WTC11 (cell line): ENCODE measurements at regions not wholly inside any gene's neighbourhood (a gene's known extent, or its start where the extent isn't known, plus 50 kb on each side); places are given as distances from the start of the nearest gene placed in this dataset.

Experiments used
- ATAC-seq: fragments of 200-7000 bp; cut with Tn5 transposase; 2 replicates; pipeline ENCODE4 v1.10.0; 2021; ENCODE audit warnings: mild to moderate bottlenecking, moderate library complexity
- CTCF ChIA-PET: fragments of 300-600 bp; sonication (Branson Sonifier 250); formaldehyde crosslinking; loops from one replicate; lab custom pipeline; 2021; ENCODE audit warnings: antibody characterized with exemption; lab: Charles Lee
- POLR2A ChIA-PET: fragments of 350-600 bp; sonication (Branson Sonifier 250); formaldehyde crosslinking; loops from one replicate; lab custom pipeline; 2021; ENCODE audit warnings: antibody characterized with exemption; lab: Charles Lee
- DNase-seq: peaks from one replicate; pipeline ENCODE4 v3.0.0; 2021; ENCODE audit warnings: low spot score
- H3K27ac Mint-ChIP-seq: 2 replicates; pipeline ENCODE4 v1.8.0; 2021; ENCODE audit warnings: mixed read lengths
- H3K27me3 Mint-ChIP-seq: 2 replicates; pipeline ENCODE4 v1.8.0; 2021; ENCODE audit warnings: low read depth, mild to moderate bottlenecking, moderate library complexity, mixed read lengths
- H3K36me3 Mint-ChIP-seq: 2 replicates; pipeline ENCODE4 v1.8.0; 2021; ENCODE audit warnings: mixed read lengths
- H3K4me1 Mint-ChIP-seq: 2 replicates; pipeline ENCODE4 v1.8.0; 2022; ENCODE audit warnings: mixed read lengths
- H3K4me3 Mint-ChIP-seq: 2 replicates; pipeline ENCODE4 v1.8.0; 2021; ENCODE audit warnings: mild to moderate bottlenecking, moderate library complexity, mixed read lengths
- H3K9me3 Mint-ChIP-seq: 2 replicates; pipeline ENCODE4 v1.8.0; 2021; ENCODE audit warnings: mixed read lengths
- ELF4 ChIP-seq: sonication (generic); formaldehyde crosslinking; IDR thresholded peaks from 2 replicates; pipeline ENCODE4 v1.8.1; 2022; ENCODE audit warnings: low read depth, mild to moderate bottlenecking, moderate library complexity, missing genetic modification reagents
- FOXP4 ChIP-seq: sonication (generic); formaldehyde crosslinking; IDR thresholded peaks from 2 replicates; pipeline ENCODE4 v1.8.0; 2022; ENCODE audit warnings: mild to moderate bottlenecking, missing genetic modification reagents
- GRHL2 ChIP-seq: fragments of 250-450 bp; sonication (Bioruptor Pico); IDR thresholded peaks from 2 replicates; pipeline ENCODE4 v1.8.0; 2022; ENCODE audit warnings: mild to moderate bottlenecking, moderate library complexity; ENCODE audit not compliant: insufficient replicate concordance, severe bottlenecking
- IRF1 ChIP-seq: sonication (generic); formaldehyde crosslinking; IDR thresholded peaks from 2 replicates; pipeline ENCODE4 v1.8.0; 2023; ENCODE audit warnings: missing genetic modification reagents
- NFATC4 ChIP-seq: fragments of 250-450 bp; sonication (Bioruptor Pico); IDR thresholded peaks from 2 replicates; pipeline ENCODE4 v1.9.0; 2021; ENCODE audit warnings: mild to moderate bottlenecking
- RORB ChIP-seq: fragments of 250-450 bp; sonication (Bioruptor Pico); IDR thresholded peaks from 2 replicates; pipeline ENCODE4 v1.9.0; 2021; ENCODE audit warnings: mild to moderate bottlenecking
- TP53 ChIP-seq: sonication (generic); formaldehyde crosslinking; IDR thresholded peaks from 2 replicates; pipeline ENCODE4 v1.8.1; 2023; ENCODE audit warnings: mild to moderate bottlenecking, missing genetic modification reagents
- USF2 ChIP-seq: sonication (generic); formaldehyde crosslinking; IDR thresholded peaks from 2 replicates; pipeline ENCODE4 v1.8.1; 2023; ENCODE audit warnings: mild to moderate bottlenecking, missing genetic modification reagents, moderate library complexity
- ZNF219 ChIP-seq: sonication (generic); formaldehyde crosslinking; IDR thresholded peaks from 2 replicates; pipeline ENCODE4 v1.8.0; 2023; ENCODE audit warnings: missing genetic modification reagents, mild to moderate bottlenecking, borderline replicate concordance
- TF ChIP-seq, protein P1 (sequence below): sonication (generic); formaldehyde crosslinking; conservative IDR thresholded peaks from 2 replicates; pipeline ENCODE4 v1.8.1; 2023; ENCODE audit warnings: mild to moderate bottlenecking, low read depth, missing genetic modification reagents, moderate library complexity
- TF ChIP-seq, protein P2 (sequence below): fragments of 250-450 bp; sonication (Bioruptor Pico); IDR thresholded peaks from 2 replicates; pipeline ENCODE4 v1.8.0; 2021; ENCODE audit warnings: mild to moderate bottlenecking
- TF ChIP-seq, protein P3 (sequence below): fragments of 250-450 bp; sonication (Bioruptor Pico); IDR thresholded peaks from 2 replicates; pipeline ENCODE4 v1.9.0; 2021; ENCODE audit warnings: mild to moderate bottlenecking
- TF ChIP-seq, protein P4 (sequence below): sonication (generic); formaldehyde crosslinking; IDR thresholded peaks from 2 replicates; pipeline ENCODE4 v1.8.1; 2022; ENCODE audit warnings: mild to moderate bottlenecking, moderate library complexity, missing genetic modification reagents
- TF ChIP-seq, protein P5 (sequence below): sonication (generic); formaldehyde crosslinking; IDR thresholded peaks from 2 replicates; pipeline ENCODE4 v1.8.1; 2023; ENCODE audit warnings: mild to moderate bottlenecking, missing genetic modification reagents, borderline replicate concordance
- TF ChIP-seq, protein P6 (sequence below): sonication (generic); formaldehyde crosslinking; conservative IDR thresholded peaks from 2 replicates; pipeline ENCODE4 v1.8.1; 2022; ENCODE audit warnings: mild to moderate bottlenecking, missing genetic modification reagents

DNA sequence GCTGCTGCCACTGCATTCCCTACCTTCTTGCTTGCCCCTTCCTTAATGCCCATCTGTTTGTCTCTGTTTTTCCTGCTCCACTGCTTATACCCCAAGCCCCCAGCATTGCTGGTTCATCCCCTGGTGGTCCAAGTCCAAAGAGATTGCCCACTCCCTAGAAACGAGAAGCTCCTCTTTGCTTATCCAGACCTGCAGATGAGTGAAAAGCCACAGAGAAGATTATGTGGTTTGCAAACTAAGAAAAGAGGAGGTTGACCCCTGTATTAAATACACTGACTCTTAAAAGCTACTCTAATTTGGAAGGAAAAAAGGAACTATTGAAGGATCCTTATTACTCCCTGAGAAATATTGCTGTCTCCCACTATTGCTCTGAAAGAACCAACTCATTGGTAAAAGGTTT, 146.8 kb upstream of the RAB4A start:
- ChIA-PET POLR2A (no interaction called here), CTCF (interaction anchor here (0.5 to 1.0 kb wide), 3 partner anchors 15 to 131 kb away, joined by 3 read pairs; no protein-coding TSS in a partner anchor)
- Mint-ChIP-seq H3K36me3 (no peaks in the 10 kb centered on the region), H3K4me3 (no peak overlapping the region), H3K27me3 (peaks cover 2% of the 10 kb centered on the region; the same call in 1 of the 2 replicates), H3K27ac (no peak overlapping the region)
- ATAC-seq (no peak), DNase-seq (no peak)
- TF ChIP-seq ELF4 (CRISPR knock-in tag) (no peak), RORB (CRISPR knock-in tag) (no peak), IRF1 (CRISPR knock-in tag) (no peak), NFATC4 (no peak), FOXP4 (no peak), USF2 (CRISPR knock-in tag) (no peak), GRHL2 (CRISPR knock-in tag) (no peak), TP53 (CRISPR knock-in tag) (no peak), ZNF219 (no peak)
- TF ChIP-seq, protein P1, sequence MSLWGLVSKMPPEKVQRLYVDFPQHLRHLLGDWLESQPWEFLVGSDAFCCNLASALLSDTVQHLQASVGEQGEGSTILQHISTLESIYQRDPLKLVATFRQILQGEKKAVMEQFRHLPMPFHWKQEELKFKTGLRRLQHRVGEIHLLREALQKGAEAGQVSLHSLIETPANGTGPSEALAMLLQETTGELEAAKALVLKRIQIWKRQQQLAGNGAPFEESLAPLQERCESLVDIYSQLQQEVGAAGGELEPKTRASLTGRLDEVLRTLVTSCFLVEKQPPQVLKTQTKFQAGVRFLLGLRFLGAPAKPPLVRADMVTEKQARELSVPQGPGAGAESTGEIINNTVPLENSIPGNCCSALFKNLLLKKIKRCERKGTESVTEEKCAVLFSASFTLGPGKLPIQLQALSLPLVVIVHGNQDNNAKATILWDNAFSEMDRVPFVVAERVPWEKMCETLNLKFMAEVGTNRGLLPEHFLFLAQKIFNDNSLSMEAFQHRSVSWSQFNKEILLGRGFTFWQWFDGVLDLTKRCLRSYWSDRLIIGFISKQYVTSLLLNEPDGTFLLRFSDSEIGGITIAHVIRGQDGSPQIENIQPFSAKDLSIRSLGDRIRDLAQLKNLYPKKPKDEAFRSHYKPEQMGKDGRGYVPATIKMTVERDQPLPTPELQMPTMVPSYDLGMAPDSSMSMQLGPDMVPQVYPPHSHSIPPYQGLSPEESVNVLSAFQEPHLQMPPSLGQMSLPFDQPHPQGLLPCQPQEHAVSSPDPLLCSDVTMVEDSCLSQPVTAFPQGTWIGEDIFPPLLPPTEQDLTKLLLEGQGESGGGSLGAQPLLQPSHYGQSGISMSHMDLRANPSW: no peak
- TF ChIP-seq, protein P2, sequence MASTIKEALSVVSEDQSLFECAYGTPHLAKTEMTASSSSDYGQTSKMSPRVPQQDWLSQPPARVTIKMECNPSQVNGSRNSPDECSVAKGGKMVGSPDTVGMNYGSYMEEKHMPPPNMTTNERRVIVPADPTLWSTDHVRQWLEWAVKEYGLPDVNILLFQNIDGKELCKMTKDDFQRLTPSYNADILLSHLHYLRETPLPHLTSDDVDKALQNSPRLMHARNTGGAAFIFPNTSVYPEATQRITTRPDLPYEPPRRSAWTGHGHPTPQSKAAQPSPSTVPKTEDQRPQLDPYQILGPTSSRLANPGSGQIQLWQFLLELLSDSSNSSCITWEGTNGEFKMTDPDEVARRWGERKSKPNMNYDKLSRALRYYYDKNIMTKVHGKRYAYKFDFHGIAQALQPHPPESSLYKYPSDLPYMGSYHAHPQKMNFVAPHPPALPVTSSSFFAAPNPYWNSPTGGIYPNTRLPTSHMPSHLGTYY: no peak
- TF ChIP-seq, protein P3, sequence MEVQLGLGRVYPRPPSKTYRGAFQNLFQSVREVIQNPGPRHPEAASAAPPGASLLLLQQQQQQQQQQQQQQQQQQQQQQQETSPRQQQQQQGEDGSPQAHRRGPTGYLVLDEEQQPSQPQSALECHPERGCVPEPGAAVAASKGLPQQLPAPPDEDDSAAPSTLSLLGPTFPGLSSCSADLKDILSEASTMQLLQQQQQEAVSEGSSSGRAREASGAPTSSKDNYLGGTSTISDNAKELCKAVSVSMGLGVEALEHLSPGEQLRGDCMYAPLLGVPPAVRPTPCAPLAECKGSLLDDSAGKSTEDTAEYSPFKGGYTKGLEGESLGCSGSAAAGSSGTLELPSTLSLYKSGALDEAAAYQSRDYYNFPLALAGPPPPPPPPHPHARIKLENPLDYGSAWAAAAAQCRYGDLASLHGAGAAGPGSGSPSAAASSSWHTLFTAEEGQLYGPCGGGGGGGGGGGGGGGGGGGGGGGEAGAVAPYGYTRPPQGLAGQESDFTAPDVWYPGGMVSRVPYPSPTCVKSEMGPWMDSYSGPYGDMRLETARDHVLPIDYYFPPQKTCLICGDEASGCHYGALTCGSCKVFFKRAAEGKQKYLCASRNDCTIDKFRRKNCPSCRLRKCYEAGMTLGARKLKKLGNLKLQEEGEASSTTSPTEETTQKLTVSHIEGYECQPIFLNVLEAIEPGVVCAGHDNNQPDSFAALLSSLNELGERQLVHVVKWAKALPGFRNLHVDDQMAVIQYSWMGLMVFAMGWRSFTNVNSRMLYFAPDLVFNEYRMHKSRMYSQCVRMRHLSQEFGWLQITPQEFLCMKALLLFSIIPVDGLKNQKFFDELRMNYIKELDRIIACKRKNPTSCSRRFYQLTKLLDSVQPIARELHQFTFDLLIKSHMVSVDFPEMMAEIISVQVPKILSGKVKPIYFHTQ (CRISPR knock-in tag): no peak
- TF ChIP-seq, protein P4, sequence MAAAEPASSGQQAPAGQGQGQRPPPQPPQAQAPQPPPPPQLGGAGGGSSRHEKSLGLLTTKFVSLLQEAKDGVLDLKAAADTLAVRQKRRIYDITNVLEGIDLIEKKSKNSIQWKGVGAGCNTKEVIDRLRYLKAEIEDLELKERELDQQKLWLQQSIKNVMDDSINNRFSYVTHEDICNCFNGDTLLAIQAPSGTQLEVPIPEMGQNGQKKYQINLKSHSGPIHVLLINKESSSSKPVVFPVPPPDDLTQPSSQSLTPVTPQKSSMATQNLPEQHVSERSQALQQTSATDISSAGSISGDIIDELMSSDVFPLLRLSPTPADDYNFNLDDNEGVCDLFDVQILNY: no peak
- TF ChIP-seq, protein P5, sequence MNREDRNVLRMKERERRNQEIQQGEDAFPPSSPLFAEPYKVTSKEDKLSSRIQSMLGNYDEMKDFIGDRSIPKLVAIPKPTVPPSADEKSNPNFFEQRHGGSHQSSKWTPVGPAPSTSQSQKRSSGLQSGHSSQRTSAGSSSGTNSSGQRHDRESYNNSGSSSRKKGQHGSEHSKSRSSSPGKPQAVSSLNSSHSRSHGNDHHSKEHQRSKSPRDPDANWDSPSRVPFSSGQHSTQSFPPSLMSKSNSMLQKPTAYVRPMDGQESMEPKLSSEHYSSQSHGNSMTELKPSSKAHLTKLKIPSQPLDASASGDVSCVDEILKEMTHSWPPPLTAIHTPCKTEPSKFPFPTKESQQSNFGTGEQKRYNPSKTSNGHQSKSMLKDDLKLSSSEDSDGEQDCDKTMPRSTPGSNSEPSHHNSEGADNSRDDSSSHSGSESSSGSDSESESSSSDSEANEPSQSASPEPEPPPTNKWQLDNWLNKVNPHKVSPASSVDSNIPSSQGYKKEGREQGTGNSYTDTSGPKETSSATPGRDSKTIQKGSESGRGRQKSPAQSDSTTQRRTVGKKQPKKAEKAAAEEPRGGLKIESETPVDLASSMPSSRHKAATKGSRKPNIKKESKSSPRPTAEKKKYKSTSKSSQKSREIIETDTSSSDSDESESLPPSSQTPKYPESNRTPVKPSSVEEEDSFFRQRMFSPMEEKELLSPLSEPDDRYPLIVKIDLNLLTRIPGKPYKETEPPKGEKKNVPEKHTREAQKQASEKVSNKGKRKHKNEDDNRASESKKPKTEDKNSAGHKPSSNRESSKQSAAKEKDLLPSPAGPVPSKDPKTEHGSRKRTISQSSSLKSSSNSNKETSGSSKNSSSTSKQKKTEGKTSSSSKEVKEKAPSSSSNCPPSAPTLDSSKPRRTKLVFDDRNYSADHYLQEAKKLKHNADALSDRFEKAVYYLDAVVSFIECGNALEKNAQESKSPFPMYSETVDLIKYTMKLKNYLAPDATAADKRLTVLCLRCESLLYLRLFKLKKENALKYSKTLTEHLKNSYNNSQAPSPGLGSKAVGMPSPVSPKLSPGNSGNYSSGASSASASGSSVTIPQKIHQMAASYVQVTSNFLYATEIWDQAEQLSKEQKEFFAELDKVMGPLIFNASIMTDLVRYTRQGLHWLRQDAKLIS: no peak
- TF ChIP-seq, protein P6, sequence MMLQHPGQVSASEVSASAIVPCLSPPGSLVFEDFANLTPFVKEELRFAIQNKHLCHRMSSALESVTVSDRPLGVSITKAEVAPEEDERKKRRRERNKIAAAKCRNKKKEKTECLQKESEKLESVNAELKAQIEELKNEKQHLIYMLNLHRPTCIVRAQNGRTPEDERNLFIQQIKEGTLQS (CRISPR knock-in tag): no peak
- TF ChIP-seq, all 79 proteins: peak for 0
- Mint-ChIP-seq H3K9me3 (peaks cover 4% of the 10 kb centered on the region), H3K4me1 (peaks cover 29% of the 10 kb centered on the region)
